ENCODE measurements at regions not wholly inside any gene's neighbourhood (a gene's known extent, or its start where the extent isn't known, plus 50 kb on each side); places are given as distances from the start of the nearest gene placed in this dataset.

DNA sequence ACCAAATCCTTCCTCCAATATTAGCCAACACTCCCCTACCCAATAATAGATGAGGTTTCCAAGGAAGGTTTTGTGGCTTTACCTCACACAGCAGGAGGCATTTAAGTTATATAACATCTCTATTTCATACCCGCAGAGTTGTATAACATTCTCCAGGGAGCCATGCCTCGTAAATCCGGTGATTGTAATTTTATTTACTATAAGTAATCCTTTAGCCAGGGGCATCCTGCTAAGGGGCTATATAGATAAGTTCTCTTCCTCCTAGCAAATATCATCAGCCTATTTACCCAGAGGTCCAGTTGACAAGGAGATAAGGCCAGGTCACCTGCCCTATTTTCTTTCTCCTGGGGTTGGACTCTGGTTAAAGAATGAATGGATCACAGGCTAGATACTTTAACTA is 2051.0 kb downstream of the EFNA5 start:
- TF ChIP-seq, protein P1, sequence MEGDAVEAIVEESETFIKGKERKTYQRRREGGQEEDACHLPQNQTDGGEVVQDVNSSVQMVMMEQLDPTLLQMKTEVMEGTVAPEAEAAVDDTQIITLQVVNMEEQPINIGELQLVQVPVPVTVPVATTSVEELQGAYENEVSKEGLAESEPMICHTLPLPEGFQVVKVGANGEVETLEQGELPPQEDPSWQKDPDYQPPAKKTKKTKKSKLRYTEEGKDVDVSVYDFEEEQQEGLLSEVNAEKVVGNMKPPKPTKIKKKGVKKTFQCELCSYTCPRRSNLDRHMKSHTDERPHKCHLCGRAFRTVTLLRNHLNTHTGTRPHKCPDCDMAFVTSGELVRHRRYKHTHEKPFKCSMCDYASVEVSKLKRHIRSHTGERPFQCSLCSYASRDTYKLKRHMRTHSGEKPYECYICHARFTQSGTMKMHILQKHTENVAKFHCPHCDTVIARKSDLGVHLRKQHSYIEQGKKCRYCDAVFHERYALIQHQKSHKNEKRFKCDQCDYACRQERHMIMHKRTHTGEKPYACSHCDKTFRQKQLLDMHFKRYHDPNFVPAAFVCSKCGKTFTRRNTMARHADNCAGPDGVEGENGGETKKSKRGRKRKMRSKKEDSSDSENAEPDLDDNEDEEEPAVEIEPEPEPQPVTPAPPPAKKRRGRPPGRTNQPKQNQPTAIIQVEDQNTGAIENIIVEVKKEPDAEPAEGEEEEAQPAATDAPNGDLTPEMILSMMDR (conservative IDR thresholded peaks at IDR 0.05 in 1 of 2, IDR thresholded peaks at IDR 0.05 in 1 of 2; ENCODE audit: extremely low read depth in 1 of 2, insufficient read depth in 1 of 2, low read depth in 1 of 2, low read length in 2 of 2), result no peak
- no peak for TF ChIP-seq EZH2 (IDR thresholded peaks at IDR 0.05; ENCODE audit: borderline replicate concordance, low read length)

Measured in mammary epithelial cell (primary cell).